Breast epithelium (tissue), 3 donors: ENCODE measurements at regions not wholly inside any gene's neighbourhood (a gene's known extent, or its start where the extent isn't known, plus 50 kb on each side); places are given as distances from the start of the nearest gene placed in this dataset.

ENCODE experiments used
- POLR2A ChIP-seq: fragments of 450-650 bp; IDR thresholded peaks from one replicate; pipeline ENCODE4 v1.6.1; 2016; ENCODE audit warnings: antibody characterized with exemption, mild to moderate bottlenecking, moderate library complexity
- TF ChIP-seq, protein P1 (sequence below), 3 donors: fragments of 450-650 bp; IDR thresholded peaks; one replicate each; pipeline ENCODE4 v1.5.1; 2016 to 2017; ENCODE audit warnings: antibody characterized with exemption in 3 of 3, mild to moderate bottlenecking in 3 of 3, moderate library complexity in 3 of 3

DNA sequence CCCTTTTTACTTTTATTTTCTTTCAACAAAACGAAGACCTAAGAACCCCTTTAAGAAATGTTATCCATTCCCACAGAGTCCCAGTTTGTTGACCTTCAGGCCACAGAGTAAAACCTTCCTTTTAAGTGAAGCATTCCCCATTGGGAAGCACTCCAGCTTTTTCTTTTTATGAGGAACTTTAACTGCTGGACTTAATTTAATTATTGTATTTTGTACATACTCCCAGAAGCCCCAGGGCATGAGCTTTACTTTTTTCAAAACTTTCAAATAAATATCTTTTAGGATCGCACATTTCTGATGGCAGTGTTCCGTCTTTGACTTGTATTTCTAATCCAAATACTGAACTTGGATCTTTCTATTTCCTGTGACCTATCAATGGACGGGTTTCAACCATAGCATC is 68.9 kb downstream of the ZIC5 start:
- TF ChIP-seq, protein P1, sequence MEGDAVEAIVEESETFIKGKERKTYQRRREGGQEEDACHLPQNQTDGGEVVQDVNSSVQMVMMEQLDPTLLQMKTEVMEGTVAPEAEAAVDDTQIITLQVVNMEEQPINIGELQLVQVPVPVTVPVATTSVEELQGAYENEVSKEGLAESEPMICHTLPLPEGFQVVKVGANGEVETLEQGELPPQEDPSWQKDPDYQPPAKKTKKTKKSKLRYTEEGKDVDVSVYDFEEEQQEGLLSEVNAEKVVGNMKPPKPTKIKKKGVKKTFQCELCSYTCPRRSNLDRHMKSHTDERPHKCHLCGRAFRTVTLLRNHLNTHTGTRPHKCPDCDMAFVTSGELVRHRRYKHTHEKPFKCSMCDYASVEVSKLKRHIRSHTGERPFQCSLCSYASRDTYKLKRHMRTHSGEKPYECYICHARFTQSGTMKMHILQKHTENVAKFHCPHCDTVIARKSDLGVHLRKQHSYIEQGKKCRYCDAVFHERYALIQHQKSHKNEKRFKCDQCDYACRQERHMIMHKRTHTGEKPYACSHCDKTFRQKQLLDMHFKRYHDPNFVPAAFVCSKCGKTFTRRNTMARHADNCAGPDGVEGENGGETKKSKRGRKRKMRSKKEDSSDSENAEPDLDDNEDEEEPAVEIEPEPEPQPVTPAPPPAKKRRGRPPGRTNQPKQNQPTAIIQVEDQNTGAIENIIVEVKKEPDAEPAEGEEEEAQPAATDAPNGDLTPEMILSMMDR (IDR thresholded peaks at IDR 0.05), result no peak
- no peak for TF ChIP-seq POLR2A
